SHP77 treated with DMSO at 0.1 percent for 48 hours (cell line): ENCODE measurements at regions not wholly inside any gene's neighbourhood (a gene's known extent, or its start where the extent isn't known, plus 50 kb on each side); places are given as distances from the start of the nearest gene placed in this dataset.
A peak's percentile ranks its signal among the peaks of the same experiment; 100 is the strongest.
"Not testable (repeated sequence)": the region's sequence is repeated elsewhere in the genome, so short reads cannot be mapped to it uniquely, and the experiment has no call there.

Experiments
- DNase-seq: peaks from one replicate; lab custom pipeline; 2025; lab: John Stamatoyannopoulos, UW

DNA sequence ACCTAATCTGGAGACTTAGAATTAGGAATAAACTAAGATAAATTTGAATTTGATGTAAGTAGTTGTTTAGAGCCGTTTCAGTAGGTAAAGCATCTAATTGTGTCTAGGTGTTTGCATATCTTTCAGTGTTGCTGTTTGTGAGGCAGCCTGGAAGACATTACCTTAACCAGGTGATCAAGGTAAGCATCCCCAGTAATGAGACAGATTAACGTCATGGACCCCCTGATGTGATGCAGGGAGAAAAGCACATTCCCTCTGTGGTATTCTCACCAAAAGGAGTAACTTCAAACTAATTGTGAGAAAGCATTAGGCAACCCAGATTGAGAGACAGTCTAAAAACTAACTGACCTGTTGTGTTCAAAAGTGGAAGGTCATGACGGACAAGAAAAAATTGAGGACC lies 251.6 kb downstream of the NUAK1 start:
- DNase-seq = no peak

DNA sequence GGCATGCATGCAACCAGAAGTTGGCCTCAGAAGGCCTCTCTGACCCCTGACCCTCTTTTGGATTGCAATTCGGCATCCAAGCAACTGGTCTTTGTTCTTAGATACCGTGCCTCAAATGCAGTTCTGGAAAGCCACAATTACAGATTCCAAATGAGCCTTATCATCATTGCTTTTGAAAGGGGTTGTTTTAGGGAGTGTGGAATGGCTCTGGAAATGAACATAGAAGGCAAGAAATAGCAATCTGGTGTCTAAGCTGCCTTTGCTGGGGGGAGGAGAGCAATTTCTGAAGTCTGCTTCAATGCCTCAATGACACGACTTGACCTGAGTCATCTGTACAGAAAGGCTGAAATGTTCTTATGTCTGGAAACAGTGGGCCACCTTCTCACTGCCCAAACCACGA lies 250.1 kb downstream of the NUAK1 start:
- DNase-seq = no peak

DNA sequence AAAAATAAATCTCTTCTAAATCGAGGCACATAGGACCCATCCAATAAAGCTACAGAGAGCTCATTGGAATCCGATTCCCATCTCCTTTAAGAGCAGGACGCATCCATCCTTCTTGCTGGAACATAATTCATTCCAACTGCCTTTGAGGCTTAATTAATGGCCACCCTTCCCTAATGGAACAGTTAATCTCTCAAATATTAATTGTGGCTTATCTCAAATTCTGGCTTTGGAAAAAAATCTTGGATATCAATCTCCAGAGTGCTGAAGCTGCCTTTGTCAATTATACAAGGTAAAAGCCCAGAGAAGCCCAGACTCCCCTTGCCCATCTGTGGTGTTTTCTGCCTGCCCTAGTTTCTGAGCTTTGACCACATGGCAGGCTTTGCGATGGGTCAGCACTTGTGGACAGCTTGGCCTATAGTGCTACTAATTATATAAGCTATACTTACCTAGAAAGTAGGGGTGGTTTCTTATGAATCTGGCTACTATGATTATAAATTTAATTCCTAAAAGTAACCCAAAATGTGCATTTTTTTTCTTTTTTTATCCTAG lies 246.3 kb downstream of the NUAK1 start:
- DNase-seq = no peak

DNA sequence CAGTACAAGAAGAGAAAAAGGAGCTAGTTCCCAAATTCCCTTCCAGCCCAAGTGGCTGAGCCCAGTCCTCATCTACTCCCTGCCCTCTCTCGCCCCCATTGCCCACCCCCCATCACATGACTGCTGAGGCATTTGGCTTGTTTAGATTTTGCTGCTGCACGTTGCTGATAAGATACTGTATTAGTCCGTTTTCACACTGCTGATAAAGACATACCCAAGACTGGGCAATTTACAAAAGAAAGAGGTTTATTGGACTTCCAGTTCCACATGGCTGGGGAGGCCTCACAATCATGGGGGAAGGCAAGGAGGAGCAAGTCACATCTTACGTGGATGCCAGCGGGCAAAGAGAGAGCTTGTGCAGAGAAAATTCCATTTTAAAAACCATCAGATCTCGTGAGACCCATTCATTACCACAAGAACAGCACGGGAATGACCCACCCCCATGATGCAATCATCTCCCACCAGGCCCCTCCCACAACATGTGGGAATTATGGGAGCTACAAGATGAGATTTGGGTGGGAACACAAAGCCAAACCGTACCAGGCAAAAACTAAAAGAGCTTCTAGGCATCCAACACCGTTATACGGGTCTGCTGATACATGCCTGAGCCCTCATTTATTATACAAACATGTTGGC lies 243.4 kb downstream of the NUAK1 start:
- DNase-seq = not testable (repeated sequence)

DNA sequence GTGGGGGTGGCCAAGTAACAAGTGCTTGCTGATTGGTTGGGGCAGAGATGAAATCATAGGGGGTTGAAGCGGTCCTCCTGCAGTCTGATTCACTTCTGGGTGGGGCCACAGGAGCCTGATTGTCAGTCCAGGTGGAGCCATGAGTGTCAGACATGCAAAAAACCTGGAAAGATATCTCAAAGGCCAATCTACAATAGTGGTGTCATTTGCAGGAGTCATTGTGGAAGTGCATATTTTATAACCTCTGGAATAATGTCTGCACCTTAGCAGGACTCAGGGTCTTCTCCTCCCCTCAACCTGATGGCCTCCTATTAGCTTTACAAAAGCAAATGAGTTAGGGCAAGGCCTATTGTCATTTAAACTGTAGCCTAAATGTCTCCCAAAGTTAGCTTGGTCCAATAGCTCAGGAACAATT lies 241.4 kb downstream of the NUAK1 start:
- DNase-seq = no peak

DNA sequence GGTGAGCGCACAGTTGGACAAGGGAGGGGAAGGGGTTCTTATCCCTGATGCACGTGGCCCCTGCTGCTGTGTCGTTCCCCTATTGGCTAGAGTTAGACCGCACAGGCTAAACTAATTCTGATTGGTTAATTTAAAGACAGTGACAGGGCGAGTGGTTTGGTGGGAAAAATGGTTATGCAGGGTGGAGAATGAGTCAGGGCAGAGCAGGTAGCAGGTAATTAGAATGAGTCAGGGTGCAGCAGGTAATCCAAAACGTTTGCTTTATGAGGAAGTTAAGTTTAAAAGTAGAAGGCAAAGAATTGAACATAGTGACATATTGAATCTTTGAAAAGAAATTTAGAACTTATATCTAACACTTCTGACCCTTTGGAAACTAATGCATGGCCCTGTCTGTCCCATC lies 240.5 kb downstream of the NUAK1 start:
- DNase-seq = not testable (repeated sequence)

DNA sequence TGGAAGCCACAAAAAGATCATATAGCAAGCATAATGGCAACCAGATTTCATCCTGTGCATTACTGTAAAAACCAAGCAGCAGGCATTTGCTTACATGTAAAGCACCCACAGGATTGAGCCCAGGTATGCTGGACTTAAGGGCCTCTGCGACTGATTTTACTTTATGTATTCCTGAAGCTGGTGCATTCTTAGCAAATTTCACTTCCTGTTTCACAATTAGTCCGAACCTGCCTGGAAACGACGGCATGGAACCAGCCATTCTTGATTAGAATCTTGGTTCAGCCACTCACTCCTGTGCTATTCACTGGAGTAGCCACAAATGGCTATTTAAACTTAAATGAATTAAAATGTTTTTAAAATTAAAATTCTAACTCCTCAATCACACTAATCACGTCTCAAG lies 239.2 kb downstream of the NUAK1 start:
- DNase-seq = no peak

DNA sequence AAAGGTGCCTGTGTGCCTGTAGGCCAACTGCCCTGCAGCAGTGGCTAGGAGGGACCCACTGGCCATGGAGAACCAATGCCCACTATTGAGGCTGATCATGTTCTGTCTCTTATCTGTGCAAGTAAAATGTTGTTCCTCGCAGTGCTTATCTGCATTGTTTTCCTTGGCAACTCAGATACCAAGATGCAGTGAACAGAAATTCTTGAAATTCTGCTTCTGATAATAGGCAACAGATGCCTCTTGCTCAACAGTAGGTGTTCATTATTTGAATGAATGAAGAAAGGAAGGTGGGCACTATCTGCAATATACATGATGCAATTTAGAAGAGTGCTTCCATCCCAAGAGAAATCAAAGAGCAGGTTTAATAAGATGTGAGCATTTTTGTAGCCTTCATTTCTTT lies 232.2 kb downstream of the NUAK1 start:
- DNase-seq = no peak

DNA sequence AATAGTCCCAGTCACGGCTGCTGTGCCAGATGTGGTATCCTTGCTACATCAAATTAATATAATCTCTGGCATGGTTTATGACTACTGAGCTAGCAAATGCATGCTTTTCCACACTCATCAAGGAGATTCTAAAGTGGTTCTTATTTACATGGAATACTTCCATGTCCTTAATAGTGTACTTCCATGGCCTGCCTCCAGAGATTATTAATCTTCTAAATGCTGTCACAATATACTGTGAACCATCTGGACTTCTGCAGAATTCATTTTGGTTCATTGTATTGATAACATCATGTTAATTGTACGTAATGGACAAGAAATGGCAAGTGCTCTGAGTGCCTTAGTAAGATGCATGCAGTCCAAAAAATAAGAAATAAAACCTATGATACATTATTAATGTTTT lies 230.8 kb downstream of the NUAK1 start:
- DNase-seq = no peak

DNA sequence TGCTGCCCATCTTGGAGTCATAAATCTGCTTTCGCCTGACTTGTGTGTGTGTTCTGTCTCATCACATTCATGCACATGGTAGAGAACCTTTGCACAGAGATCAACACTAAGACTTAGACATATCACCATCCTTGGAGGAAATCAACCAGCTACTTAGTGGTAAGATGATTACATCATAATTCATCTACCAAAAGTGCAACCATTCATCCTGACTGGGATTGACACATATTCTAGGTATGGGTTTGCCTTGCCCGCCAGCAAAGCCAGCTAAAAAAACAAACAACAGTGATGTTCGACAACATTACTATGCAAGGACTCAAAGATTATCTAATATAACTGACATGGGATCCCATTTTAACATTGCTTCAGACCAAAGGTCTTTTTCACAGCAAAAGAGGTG lies 228.7 kb downstream of the NUAK1 start:
- no peak for DNase-seq

DNA sequence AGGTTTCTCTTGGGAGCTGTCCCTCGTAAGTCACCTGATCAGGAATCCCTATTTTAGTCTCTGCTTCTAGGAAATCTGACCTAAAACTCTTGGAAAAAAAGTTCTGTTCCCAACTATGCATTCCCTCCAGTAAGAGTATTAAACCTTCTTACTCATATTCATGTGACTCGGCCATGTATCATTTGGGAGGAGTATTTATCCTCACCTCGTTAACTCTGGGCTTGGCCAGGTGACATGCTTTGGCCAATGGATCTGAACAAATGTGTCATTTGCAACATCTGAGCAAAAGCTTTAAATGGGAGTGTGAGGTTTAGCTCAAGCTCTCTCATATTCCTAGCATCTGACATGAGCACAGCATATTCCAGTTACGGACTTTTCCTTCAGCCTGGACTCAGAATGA lies 226.8 kb downstream of the NUAK1 start:
- no peak for DNase-seq

DNA sequence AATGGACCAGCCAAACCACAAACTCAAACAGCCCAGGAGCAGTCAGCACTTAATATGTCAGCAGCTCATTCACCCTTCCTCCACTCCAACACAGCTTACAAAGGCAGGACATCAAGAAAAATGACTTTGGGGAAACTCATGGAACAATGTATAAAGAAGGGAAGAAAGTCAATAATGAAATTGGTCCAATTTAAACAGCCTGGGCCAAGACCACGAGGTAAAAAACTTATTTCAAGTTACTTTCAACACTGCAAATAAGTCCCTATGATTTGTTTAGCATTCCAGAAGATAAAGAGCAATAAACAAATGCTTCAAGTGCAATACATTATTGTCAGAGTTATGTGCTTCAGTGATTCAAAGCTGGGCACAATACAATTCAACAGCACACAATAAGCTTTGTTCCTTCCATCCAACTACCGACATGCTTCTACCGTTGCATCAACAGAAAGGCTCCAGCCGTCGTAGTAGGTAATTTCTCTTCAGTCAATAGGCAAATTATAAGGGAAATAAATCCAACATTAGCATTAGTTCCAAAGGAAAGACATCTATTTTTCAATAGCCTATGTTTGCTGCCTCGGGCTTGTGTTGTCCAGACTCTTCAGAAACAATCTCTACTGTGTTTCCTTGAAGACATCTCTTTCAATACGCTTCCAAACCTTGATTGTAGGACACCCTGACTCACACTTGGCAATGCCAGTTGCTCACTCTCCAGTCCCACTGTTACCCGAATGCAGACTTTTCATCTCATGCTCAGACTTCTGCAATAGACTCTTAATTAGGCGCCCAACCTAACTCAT lies 225.7 kb downstream of the NUAK1 start:
- no peak for DNase-seq

DNA sequence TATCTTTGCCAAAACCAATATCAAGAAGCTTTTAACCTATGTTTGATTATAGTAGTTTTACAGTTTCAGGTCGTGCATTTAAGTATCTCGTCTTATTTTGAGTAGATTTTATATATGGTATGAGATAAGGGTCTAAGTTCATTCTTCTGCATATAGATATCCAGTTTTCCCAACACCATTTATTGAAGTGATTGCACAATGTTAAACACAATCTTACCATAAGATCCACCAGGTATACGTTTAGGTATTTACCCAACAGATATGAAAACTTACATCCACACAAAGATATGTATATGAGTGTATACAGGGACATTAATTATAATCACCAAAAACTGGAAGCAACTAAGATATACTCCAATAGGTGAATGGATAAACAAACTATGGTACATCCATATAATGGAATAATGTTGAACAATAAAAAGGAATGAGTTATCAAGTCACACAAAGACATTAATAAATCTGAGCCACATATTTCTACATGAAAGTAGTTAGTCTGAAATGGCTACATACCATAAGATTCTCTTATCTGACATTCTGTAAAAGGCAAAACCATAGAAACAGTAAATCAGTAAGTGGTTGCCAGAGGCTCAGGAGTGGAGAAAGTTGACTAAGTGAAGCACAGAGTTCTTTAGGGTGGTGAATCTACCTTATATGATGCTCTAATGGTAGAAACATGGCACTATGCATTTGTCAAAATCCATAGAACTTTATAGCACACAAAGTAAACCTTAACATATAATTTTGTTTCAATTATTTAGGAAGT lies 222.6 kb downstream of the NUAK1 start:
- no peak for DNase-seq

DNA sequence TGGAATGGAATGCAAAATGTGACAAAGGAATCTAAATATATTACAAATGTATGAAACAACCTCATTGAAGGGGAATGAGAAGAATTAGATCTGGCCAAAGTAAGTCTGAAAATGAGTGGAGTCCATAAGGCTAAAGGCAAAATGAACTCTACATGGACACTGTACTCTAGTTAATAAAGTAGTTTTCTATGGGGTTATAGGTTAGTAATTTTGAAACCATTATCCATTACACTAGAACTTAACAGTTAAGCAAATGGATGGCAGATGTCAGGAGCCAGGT lies 222.1 kb downstream of the NUAK1 start:
- no peak for DNase-seq

DNA sequence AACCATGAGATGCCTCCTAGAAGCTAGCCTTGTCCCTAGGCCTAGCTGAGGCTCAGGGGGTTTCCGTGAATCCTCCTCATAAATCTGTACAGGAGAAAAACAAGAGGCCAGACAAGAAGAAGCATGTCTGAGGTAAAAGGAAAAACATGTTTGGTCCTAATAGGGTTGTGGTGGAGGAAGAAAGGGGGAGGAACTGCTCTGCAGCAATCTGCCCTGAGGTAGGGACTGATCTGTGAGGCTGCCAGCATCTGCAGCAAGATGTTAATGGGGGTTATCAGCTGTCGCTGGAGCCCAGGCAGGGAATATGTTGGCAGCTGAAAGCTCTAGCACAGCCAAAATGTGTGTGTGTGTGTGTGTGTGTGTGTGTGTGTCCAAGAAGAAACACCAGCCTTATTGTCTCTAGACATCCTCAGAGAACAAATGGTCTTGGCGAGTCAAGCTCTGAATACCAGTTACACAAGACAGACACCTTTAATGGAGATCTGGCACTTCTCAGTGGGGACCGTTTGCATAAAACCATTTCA lies 218.5 kb downstream of the NUAK1 start:
- no peak for DNase-seq

DNA sequence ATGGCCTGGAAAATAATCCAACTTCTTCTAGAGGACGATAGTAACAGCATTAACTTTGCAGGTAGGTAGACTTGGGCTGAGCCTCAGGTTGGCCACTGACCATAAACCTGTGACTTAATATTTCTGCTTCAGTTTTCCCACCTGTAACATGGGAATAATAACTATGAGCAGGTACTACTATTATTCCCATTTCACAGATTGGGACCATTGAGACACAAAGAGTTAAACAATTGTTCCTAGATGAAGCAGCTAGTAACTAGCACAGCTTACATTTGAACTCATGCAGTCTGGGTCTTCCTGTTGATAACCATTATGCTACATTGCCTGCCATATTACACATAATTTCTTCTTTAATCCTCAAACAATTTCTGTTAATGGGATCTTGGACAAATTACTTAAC lies 217.7 kb downstream of the NUAK1 start:
- DNase-seq = no peak

DNA sequence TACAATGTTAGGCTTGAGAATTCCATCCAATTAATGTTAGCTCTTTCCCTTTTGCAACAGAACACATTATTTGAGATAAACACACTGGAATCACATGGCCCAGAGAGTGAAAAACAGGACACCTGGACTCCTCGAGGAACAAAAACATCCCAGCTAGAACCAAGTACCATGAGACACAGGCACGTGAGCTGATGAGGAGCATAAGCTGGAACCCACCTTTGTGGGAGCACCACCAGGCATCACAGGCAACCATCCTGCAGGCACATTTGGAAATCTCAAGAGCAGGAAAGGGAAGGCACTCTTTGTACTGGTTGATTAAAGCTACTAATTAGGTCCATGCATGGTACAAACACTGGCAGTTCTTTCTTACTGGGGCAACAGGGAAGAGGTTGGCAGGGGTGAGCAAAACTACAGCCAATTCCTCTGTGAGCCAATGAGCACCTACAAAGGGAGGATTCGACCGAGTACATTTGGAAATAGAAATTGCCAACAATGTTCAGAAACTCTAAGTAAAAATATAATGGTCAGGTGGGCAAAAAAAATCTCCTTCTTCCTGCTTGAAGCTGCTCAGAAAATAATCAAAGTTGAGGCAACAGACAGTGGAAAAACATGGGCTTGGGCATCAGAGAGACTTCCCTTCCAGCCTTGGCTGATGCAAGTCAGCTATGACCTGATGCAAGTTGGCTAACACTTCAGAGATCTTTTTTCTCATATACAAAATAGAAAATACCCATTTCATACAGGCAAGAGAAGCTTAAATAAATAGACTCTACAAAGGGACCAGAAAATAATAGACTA lies 216.7 kb downstream of the NUAK1 start:
- DNase-seq = no peak

DNA sequence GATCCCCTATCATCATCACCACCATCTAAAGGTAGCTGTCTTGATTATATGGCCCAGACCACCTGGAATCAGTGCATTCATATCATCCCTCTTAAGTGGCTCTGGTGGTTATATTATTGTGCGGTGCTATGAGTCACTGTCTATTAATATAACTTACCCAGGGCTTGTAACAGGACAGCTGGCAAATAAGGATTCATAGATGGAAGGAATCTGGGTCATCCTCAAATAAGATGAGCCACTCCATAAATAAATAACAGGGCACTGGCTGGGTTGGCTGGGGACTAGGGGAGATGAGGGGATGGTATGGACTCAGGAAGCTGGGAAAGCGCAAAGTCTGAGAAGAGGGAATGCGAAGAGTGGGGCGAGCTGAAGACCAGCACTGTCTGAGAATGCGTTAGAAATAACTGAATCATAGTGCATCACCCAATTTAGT lies 216.1 kb downstream of the NUAK1 start:
- peak; percentile 57 for DNase-seq

DNA sequence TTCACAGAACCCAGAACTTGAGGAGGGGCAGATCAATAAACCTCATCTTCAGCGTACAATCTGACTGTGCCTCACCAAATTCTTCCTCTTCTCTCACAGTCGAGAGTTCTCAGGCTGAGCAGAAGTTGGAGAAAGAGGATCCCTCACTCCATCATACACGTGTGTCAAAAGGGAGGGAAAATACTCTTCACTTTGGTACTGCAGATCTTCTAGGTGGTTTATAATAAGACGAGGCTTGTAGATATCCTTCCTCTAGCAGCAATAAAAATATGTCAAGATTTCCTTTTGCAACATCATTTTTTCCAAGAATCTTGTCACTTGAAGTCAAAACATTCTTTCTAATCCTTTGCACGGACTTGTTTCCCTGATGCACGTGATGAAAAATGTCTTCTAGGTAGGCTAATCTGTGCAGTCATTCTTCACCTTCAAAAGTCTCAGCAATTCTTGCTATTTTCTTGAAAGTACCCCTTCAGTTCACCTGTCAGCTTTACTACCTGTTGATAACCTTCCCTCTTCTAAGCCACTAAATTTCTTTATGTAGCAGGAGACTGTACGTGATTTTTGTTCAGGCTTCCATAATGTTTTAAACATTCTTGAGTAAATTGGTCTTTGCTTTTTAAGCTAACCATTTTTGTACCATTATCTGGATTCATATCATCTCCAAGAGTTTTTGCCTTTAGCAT lies 214.1 kb downstream of the NUAK1 start:
- no peak for DNase-seq

DNA sequence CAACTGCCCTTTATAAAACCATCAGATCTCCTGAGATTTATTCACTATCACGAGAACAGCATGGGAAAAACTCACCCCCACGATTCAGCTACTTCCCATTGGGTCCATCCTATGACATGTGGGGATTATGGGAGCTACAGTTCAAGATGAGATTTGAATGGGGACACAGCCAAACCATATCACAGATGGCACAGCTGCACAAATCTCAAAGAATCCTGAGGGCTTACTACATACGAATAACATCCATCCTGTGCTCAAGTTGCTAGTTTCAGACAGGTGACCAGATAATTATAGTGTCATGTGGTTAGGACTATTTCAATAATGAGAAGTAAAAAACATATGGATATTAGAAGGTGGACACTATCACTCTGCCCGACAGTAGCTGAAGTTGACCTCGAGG lies 211.2 kb downstream of the NUAK1 start:
- no peak for DNase-seq

DNA sequence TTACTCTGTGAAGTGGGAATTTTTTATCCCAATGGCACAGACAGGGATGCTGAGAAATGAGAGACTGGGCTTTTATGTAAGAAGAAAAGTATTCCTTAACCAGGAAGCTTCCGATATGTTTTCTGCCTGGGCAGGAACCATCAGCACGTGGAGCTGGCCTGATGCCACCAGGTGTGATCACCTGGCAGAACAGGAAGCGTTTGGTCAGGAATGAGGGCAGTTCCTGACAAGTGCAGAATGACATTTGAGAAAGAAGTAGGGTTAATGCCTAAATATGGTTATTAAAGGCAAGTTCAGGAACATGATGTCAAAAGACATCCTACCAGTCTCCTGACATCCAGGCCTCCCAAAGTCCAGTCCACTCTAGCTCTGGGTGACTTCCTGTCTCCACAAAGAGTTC lies 210.3 kb downstream of the NUAK1 start:
- DNase-seq = no peak
